Neural cell (in vitro differentiated cells): ENCODE measurements at regions not wholly inside any gene's neighbourhood (a gene's known extent, or its start where the extent isn't known, plus 50 kb on each side); places are given as distances from the start of the nearest gene placed in this dataset.

Experiments
- H2AFZ ChIP-seq: fragments of 200-600, 300-800 bp; sonication (generic), shearing (Covaris generic); 2 replicates; pipeline ENCODE4 v1.6.0; 2014; ENCODE audit warnings: low read depth, mild to moderate bottlenecking, antibody characterized with exemption, low read length, moderate library complexity
- H3F3A ChIP-seq: fragments of 200-600 bp; shearing (Covaris generic); 2 replicates; pipeline ENCODE4 v1.6.1; 2016; ENCODE audit warnings: mild to moderate bottlenecking, moderate library complexity, mixed read lengths, antibody characterized with exemption, low read length; ENCODE audit not compliant: insufficient read depth, poor library complexity, severe bottlenecking
- H3K27ac ChIP-seq: fragments of 200-600, 300-800 bp; sonication (generic), shearing (Covaris generic); 2 replicates; pipeline ENCODE4 v1.5.1; 2014; ENCODE audit warnings: mild to moderate bottlenecking, low read length, moderate library complexity
- H3K27me3 ChIP-seq: fragments of 300-800, 200-600 bp; sonication (generic), shearing (Covaris generic); 2 replicates; pipeline ENCODE4 v1.6.0; 2014; ENCODE audit warnings: mild to moderate bottlenecking, low read depth, low read length, moderate library complexity; ENCODE audit not compliant: insufficient read depth
- H3K36me3 ChIP-seq: fragments of 300-800, 200-600 bp; sonication (generic), shearing (Covaris generic); 2 replicates; pipeline ENCODE4 v1.5.1; 2014; ENCODE audit warnings: mild to moderate bottlenecking, antibody characterized with exemption, low read length, moderate library complexity; ENCODE audit not compliant: insufficient read depth
- H3K4me2 ChIP-seq: fragments of 300-800, 200-600 bp; sonication (generic), shearing (Covaris generic); 2 replicates; pipeline ENCODE4 v1.6.0; 2014; ENCODE audit warnings: mild to moderate bottlenecking, low read length
- H3K4me3 ChIP-seq: fragments of 300-800, 200-600 bp; sonication (generic), shearing (Covaris generic); 2 replicates; pipeline ENCODE4 v1.5.1; 2014; ENCODE audit warnings: mild to moderate bottlenecking, low read length, moderate library complexity
- H3K79me2 ChIP-seq: fragments of 200-600 bp; shearing (Covaris generic); replicated peaks from 2 replicates; pipeline ENCODE4 v1.6.0; 2014; ENCODE audit warnings: mild to moderate bottlenecking, low read length, moderate library complexity; ENCODE audit not compliant: insufficient read depth
- H3K9ac ChIP-seq: fragments of 300-800, 200-600 bp; sonication (generic), shearing (Covaris generic); 2 replicates; pipeline ENCODE4 v1.6.1; 2016; ENCODE audit warnings: mild to moderate bottlenecking, low read length, mixed read lengths
- H3K9me2 ChIP-seq: fragments of 200-600 bp; shearing (Covaris generic); 2 replicates; pipeline ENCODE4 v1.6.1; 2016; ENCODE audit warnings: mild to moderate bottlenecking, low read length, mixed read lengths; ENCODE audit not compliant: insufficient read depth
- H3K9me3 ChIP-seq: fragments of 200-600, 300-800 bp; sonication (generic), shearing (Covaris generic); 2 replicates; pipeline ENCODE4 v1.6.1; 2016; ENCODE audit warnings: mild to moderate bottlenecking, mixed run types, low read length, moderate library complexity, mixed read lengths
- H4K20me1 ChIP-seq: fragments of 200-600 bp; shearing (Covaris generic); 2 replicates; pipeline ENCODE4 v1.6.1; 2016; ENCODE audit warnings: mild to moderate bottlenecking, mixed run types; ENCODE audit not compliant: insufficient read depth
- EP300 ChIP-seq: fragments of 450-650 bp; conservative IDR thresholded peaks from 2 replicates; pipeline ENCODE4 v1.6.1; 2014; ENCODE audit warnings: antibody characterized with exemption, mild to moderate bottlenecking, moderate library complexity; ENCODE audit not compliant: poor library complexity, severe bottlenecking
- EZH2 ChIP-seq: fragments of 200-600, 300-800 bp; shearing (Covaris generic), sonication (generic); IDR thresholded peaks from 2 replicates; pipeline ENCODE4 v1.6.1; 2014; ENCODE audit warnings: antibody characterized with exemption, low read length, borderline replicate concordance, mild to moderate bottlenecking; ENCODE audit not compliant: insufficient read depth, poor library complexity, severe bottlenecking
- MXI1 ChIP-seq: fragments of 450-650 bp; conservative IDR thresholded peaks from 2 replicates; pipeline ENCODE4 v1.6.1; 2014; ENCODE audit warnings: antibody characterized with exemption, mild to moderate bottlenecking; ENCODE audit not compliant: poor library complexity, severe bottlenecking
- POLR2AphosphoS5 ChIP-seq: IDR thresholded peaks from 2 replicates; pipeline ENCODE4 v1.6.1; 2012
- RAD21 ChIP-seq: fragments of 450-650 bp; conservative IDR thresholded peaks from 2 replicates; pipeline ENCODE4 v1.6.1; 2014; ENCODE audit warnings: antibody characterized with exemption, mild to moderate bottlenecking, moderate library complexity
- SMC3 ChIP-seq: fragments of 450-650 bp; conservative IDR thresholded peaks from 2 replicates; pipeline ENCODE4 v1.6.1; 2014; ENCODE audit warnings: antibody characterized with exemption, mild to moderate bottlenecking, moderate library complexity; ENCODE audit not compliant: poor library complexity
- TAF1 ChIP-seq: IDR thresholded peaks from 2 replicates; pipeline ENCODE4 v1.6.1; 2012; ENCODE audit warnings: low read depth
- TF ChIP-seq, protein P1 (sequence below): IDR thresholded peaks from 2 replicates; pipeline ENCODE4 v1.6.1; 2012; ENCODE audit warnings: borderline replicate concordance
- TF ChIP-seq, protein P2 (sequence below): fragments of 450-650 bp; IDR thresholded peaks from 2 replicates; pipeline ENCODE4 v1.5.1; 2014; ENCODE audit warnings: antibody characterized with exemption, mild to moderate bottlenecking, moderate library complexity; ENCODE audit not compliant: poor library complexity, severe bottlenecking

DNA sequence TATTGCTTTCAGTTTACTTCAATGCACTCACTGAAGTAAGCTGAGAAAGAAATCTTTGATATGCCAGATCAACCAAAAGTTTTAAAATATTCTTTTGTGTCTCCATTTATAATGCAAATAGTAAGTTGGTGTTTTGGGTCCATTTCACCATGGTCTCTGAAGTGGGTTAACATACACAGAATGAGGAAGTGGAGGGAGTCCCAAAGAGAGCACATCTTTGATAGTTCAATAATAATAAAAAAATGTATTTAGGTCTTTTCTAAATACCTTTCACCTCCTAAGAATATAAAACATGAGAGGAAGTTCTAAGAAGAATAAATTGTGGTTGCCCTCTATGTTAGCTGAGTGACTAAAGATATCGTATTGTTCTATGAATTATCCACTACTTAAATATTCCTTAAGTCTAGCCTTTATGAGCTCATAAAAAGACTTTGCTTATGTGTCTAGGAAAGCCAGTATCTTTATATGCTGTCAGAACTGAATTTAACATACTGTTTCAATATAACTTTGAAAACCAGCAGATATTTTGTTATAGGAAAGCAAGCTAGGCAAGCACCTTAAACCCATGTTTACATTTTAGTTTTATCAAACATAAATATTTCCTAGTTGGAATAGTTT is 148.7 kb upstream of the ZEB2 start:
- H3K9ac ChIP-seq = no peak overlapping the region
- H3K27ac ChIP-seq = no peak overlapping the region
- no peaks in the 10 kb centered on the region for H3F3A ChIP-seq
- H3K9me2 ChIP-seq = no peaks in the 10 kb centered on the region
- no peak for TF ChIP-seq MXI1
- no peaks in the 10 kb centered on the region for H3K9me3 ChIP-seq
- no peak overlapping the region for H3K4me2 ChIP-seq
- H3K27me3 ChIP-seq = no peaks in the 10 kb centered on the region
- H3K4me3 ChIP-seq = no peak overlapping the region
- H2AFZ ChIP-seq = no peak overlapping the region
- H3K36me3 ChIP-seq = no peaks in the 10 kb centered on the region
- H3K79me2 ChIP-seq = no peaks in the 10 kb centered on the region
- H4K20me1 ChIP-seq = no peaks in the 10 kb centered on the region

DNA sequence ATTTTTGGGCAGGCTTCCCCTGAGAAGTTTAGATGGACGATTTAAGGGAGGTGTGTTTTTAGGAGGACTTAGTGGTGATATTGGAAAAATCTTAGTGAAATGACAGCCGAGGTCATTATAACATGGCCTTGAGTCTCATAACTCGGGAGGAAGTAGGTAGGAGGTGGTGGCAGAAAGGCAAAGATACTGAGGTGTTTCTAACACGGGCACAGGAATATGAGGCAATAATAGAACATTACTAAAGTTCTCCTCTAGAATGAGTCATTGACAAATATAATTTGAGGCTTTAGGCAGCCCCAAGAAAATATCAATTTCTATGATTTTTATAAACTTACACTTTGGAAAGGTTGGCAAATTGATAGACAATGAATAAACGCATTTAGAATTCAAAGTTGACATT is 146.1 kb upstream of the ZEB2 start:
- Histone ChIP-seq H3K9me2 (no peaks in the 10 kb centered on the region), H3K36me3 (no peaks in the 10 kb centered on the region), H3K9ac (no peak overlapping the region), H3K27ac (no peak overlapping the region), H2AFZ (no peak overlapping the region), H4K20me1 (no peaks in the 10 kb centered on the region), H3K79me2 (no peaks in the 10 kb centered on the region), H3K4me3 (no peak overlapping the region), H3F3A (no peaks in the 10 kb centered on the region), H3K27me3 (no peaks in the 10 kb centered on the region), H3K4me2 (no peak overlapping the region), H3K9me3 (no peaks in the 10 kb centered on the region)
- TF ChIP-seq MXI1 = no peak
- TF ChIP-seq, protein P1, sequence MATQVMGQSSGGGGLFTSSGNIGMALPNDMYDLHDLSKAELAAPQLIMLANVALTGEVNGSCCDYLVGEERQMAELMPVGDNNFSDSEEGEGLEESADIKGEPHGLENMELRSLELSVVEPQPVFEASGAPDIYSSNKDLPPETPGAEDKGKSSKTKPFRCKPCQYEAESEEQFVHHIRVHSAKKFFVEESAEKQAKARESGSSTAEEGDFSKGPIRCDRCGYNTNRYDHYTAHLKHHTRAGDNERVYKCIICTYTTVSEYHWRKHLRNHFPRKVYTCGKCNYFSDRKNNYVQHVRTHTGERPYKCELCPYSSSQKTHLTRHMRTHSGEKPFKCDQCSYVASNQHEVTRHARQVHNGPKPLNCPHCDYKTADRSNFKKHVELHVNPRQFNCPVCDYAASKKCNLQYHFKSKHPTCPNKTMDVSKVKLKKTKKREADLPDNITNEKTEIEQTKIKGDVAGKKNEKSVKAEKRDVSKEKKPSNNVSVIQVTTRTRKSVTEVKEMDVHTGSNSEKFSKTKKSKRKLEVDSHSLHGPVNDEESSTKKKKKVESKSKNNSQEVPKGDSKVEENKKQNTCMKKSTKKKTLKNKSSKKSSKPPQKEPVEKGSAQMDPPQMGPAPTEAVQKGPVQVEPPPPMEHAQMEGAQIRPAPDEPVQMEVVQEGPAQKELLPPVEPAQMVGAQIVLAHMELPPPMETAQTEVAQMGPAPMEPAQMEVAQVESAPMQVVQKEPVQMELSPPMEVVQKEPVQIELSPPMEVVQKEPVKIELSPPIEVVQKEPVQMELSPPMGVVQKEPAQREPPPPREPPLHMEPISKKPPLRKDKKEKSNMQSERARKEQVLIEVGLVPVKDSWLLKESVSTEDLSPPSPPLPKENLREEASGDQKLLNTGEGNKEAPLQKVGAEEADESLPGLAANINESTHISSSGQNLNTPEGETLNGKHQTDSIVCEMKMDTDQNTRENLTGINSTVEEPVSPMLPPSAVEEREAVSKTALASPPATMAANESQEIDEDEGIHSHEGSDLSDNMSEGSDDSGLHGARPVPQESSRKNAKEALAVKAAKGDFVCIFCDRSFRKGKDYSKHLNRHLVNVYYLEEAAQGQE = no peak
- TF ChIP-seq EZH2 = no peak
- no peak for TF ChIP-seq RAD21
- TF ChIP-seq SMC3 = no peak
- no peak for TF ChIP-seq EP300
- no peak for TF ChIP-seq TAF1
- TF ChIP-seq POLR2AphosphoS5 = no peak
- TF ChIP-seq, protein P2, sequence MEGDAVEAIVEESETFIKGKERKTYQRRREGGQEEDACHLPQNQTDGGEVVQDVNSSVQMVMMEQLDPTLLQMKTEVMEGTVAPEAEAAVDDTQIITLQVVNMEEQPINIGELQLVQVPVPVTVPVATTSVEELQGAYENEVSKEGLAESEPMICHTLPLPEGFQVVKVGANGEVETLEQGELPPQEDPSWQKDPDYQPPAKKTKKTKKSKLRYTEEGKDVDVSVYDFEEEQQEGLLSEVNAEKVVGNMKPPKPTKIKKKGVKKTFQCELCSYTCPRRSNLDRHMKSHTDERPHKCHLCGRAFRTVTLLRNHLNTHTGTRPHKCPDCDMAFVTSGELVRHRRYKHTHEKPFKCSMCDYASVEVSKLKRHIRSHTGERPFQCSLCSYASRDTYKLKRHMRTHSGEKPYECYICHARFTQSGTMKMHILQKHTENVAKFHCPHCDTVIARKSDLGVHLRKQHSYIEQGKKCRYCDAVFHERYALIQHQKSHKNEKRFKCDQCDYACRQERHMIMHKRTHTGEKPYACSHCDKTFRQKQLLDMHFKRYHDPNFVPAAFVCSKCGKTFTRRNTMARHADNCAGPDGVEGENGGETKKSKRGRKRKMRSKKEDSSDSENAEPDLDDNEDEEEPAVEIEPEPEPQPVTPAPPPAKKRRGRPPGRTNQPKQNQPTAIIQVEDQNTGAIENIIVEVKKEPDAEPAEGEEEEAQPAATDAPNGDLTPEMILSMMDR = no peak

GRCh38 chr2:144663207-144663606 is 143.3 kb upstream of the ZEB2 start:
- Histone ChIP-seq H2AFZ (no peak overlapping the region), H3K27ac (no peak overlapping the region), H3K4me3 (no peak overlapping the region), H4K20me1 (no peaks in the 10 kb centered on the region), H3K4me2 (no peak overlapping the region), H3K9me2 (no peaks in the 10 kb centered on the region), H3K36me3 (no peaks in the 10 kb centered on the region), H3K9me3 (no peaks in the 10 kb centered on the region), H3F3A (no peaks in the 10 kb centered on the region), H3K27me3 (no peaks in the 10 kb centered on the region), H3K9ac (no peak overlapping the region), H3K79me2 (no peaks in the 10 kb centered on the region)
- no peak for TF ChIP-seq POLR2AphosphoS5
- no peak for TF ChIP-seq EZH2
- no peak for TF ChIP-seq SMC3
- no peak for TF ChIP-seq TAF1
- TF ChIP-seq, protein P2 = no peak
- TF ChIP-seq MXI1 = no peak
- TF ChIP-seq, protein P1 = no peak
- no peak for TF ChIP-seq RAD21
- no peak for TF ChIP-seq EP300
